ENCODE measurements at regions not wholly inside any gene's neighbourhood (a gene's known extent, or its start where the extent isn't known, plus 50 kb on each side); places are given as distances from the start of the nearest gene placed in this dataset.

- TF ChIP-seq, protein P1, sequence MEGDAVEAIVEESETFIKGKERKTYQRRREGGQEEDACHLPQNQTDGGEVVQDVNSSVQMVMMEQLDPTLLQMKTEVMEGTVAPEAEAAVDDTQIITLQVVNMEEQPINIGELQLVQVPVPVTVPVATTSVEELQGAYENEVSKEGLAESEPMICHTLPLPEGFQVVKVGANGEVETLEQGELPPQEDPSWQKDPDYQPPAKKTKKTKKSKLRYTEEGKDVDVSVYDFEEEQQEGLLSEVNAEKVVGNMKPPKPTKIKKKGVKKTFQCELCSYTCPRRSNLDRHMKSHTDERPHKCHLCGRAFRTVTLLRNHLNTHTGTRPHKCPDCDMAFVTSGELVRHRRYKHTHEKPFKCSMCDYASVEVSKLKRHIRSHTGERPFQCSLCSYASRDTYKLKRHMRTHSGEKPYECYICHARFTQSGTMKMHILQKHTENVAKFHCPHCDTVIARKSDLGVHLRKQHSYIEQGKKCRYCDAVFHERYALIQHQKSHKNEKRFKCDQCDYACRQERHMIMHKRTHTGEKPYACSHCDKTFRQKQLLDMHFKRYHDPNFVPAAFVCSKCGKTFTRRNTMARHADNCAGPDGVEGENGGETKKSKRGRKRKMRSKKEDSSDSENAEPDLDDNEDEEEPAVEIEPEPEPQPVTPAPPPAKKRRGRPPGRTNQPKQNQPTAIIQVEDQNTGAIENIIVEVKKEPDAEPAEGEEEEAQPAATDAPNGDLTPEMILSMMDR (IDR thresholded peaks at IDR 0.05), result no peak
- TF ChIP-seq POLR2A (IDR thresholded peaks at IDR 0.05), result no peak
Measured at GRCh38 chr3:5299161-5299560, 111.7 kb downstream of the EDEM1 start.

All from testis (tissue), 2 donors.